ENCODE measurements at regions not wholly inside any gene's neighbourhood (a gene's known extent, or its start where the extent isn't known, plus 50 kb on each side); places are given as distances from the start of the nearest gene placed in this dataset.

DNA sequence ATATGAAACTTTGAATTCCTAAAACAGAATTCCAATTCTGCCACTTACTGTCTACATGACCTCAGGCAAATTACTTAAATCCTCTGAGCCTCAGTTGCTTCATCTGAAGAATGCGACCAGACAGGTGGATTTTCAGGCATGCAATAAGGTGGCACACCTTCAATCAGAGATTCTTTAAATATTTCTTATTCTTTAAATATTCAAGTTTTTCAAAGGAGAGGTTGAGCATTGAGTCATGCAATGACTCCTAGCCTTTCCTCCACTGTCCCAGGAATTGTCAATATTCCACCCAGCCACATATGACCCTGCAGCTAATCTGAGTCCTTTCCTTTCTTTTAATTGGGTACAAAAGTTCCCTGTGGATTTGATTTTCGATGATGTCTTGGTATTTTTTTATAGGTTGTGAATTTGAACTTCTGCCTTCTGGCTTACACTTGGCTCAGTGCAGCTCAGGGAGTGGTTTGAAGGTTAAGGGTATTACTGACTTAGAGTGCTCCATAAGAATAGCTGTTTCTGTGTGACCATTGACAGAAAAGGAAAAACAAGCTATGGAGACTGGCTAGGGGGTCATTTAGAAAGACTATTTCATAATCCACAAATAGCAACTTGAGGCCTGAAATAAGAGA is 52.2 kb upstream of the PRDX6 start:
- ATAC-seq (ENCODE audit: low FRiP score in 2 of 2) = no peak
- Histone ChIP-seq H3K27ac (no peak overlapping the region), H3K4me1 (peaks cover 8 to 15% (median 12%) of the 10 kb centered on the region in 4 donors), H3K27me3 (no peaks in the 10 kb centered on the region), H3K9me3 (no peaks in the 10 kb centered on the region), H3K4me3 (no peak overlapping the region), H3K36me3 (no peaks in the 10 kb centered on the region)
- WGBS, 2 donors = 68 to 79% methylated on average over 2 of the region's 2 CpGs
- no peak for DNase-seq
- no peak for TF ChIP-seq EP300 (IDR thresholded peaks at IDR 0.05)
- TF ChIP-seq, protein P1, sequence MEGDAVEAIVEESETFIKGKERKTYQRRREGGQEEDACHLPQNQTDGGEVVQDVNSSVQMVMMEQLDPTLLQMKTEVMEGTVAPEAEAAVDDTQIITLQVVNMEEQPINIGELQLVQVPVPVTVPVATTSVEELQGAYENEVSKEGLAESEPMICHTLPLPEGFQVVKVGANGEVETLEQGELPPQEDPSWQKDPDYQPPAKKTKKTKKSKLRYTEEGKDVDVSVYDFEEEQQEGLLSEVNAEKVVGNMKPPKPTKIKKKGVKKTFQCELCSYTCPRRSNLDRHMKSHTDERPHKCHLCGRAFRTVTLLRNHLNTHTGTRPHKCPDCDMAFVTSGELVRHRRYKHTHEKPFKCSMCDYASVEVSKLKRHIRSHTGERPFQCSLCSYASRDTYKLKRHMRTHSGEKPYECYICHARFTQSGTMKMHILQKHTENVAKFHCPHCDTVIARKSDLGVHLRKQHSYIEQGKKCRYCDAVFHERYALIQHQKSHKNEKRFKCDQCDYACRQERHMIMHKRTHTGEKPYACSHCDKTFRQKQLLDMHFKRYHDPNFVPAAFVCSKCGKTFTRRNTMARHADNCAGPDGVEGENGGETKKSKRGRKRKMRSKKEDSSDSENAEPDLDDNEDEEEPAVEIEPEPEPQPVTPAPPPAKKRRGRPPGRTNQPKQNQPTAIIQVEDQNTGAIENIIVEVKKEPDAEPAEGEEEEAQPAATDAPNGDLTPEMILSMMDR (IDR thresholded peaks at IDR 0.05) = no peak

DNA sequence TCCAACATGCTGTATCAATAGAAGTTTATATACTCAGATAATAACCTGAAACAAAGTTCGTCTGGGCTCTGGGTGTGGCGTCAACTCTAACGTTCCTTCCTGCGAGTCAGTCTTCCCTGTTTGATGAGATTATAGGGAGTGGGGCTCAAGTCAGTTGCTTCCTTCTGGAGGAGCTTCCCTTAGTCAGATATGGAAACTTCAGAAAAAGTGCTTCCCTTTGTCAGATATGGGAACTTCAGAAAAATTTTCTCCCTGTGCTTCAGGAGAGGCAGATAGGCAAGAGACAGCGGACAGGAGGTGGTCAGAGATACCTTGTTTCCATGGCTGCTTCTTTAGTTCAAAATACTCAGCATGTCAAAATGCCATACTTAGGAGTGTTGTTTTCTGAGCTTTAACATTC is 51.1 kb upstream of the PRDX6 start:
- TF ChIP-seq POLR2A (IDR thresholded peaks at IDR 0.05) (no peak), POLR2AphosphoS5 (IDR thresholded peaks at IDR 0.05) (no peak), EP300 (IDR thresholded peaks at IDR 0.05) (no peak)
- TF ChIP-seq, protein P1 (IDR thresholded peaks at IDR 0.05) = no peak
- H3K27me3 ChIP-seq = no peaks in the 10 kb centered on the region

DNA sequence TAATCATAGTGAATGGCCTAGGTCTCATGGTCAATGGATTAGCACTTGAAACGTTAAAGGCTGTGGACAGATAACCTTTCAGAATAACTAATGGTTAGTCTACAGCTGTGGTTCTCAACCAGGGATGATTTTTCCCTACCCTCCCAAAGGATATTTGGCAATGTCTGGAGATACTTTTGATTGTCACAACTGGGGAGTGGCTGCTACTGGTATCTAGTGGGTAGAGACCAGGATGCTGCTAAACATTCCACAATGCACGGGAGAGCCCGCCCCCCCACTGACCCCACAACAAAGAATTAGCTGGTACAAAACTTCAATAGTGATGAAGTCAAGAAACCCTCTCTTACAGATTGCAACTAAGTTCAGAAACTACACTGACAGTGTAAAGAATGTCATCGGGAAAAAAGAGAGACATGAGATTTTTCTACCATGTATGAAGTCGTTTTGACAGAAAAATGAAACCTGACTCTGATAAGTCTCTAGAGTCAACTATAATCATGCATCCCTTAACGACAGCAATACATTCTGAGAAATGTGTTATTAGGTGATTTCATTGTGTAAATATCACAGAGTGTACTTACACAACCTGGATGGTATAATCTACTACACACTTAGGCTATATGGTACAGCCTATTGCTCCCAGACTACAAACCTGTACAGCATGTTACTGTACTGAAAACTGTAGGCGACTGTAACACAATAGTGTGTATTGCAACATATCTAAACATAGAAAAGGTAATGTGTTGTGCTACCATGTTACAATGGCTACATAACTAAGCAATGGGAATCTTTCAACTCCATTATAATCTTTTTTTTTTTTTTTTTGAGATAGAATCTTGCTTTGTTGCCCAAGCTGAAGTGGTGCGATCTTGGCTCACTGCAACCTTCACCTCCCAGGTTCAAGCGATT is 49.7 kb upstream of the PRDX6 start:
- TF ChIP-seq POLR2A (IDR thresholded peaks at IDR 0.05) (no peak), EP300 (IDR thresholded peaks at IDR 0.05) (no peak), POLR2AphosphoS5 (IDR thresholded peaks at IDR 0.05) (no peak)
- TF ChIP-seq, protein P1 (IDR thresholded peaks at IDR 0.05) = no peak
- no peak overlapping the region for H3K4me3 ChIP-seq
- no peak for DNase-seq
- no peaks in the 10 kb centered on the region for H3K9me3 ChIP-seq
- WGBS, 2 donors = 74 to 75% methylated on average over 9 of the region's 9 CpGs
- H3K27me3 ChIP-seq = no peaks in the 10 kb centered on the region
- no peaks in the 10 kb centered on the region for H3K36me3 ChIP-seq
- ATAC-seq (ENCODE audit: low FRiP score in 2 of 2) = no peak
- no peak overlapping the region for H3K27ac ChIP-seq
- peaks cover 21 to 27% (median 23%) of the 10 kb centered on the region in 4 donors for H3K4me1 ChIP-seq

More for the DNA sequence above, 51.1 kb upstream of the PRDX6 start:
- WGBS, 2 donors = 56 to 76% methylated on average over 5 of the region's 5 CpGs
- ATAC-seq (ENCODE audit: low FRiP score in 2 of 2) (no peak), DNase-seq (no peak)
- Histone ChIP-seq H3K27ac (no peak overlapping the region), H3K4me1 (peaks cover 19 to 22% (median 20%) of the 10 kb centered on the region in 4 donors), H3K9me3 (no peaks in the 10 kb centered on the region), H3K36me3 (no peaks in the 10 kb centered on the region), H3K4me3 (no peak overlapping the region)

Data from upper lobe of left lung (tissue), 6 donors.